GM19238 (cell line): ENCODE measurements at regions not wholly inside any gene's neighbourhood (a gene's known extent, or its start where the extent isn't known, plus 50 kb on each side); places are given as distances from the start of the nearest gene placed in this dataset.

Source experiments
- DNase-seq: peaks from one replicate; pipeline ENCODE4 v3.0.0; 2011; ENCODE audit warnings: low spot score; ENCODE audit not compliant: insufficient read length

DNA sequence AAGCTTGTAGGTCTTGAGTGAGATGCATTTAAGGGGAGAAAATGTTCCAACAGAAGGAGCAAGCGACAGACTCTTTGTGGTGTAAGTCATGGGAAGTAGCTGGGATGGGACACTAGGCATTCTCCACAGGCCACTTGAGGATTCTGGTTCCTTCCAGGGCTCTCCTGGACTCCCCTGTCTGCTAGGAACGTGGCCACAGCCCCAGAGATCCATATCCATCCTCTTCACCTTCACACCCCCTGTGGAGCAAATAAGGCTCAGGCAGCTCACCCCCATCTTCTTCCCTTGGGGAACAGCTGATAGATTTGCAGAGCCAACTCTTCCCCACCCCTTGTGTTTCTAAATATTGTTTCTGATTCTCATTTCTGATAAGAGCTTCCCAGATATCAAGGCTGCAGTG lies 482.6 kb upstream of the MKI67 start:
- no peak for DNase-seq

- DNase-seq: no peak
Observed at GRCh38 chr10:128609460-128609859, 483.2 kb upstream of the MKI67 start.

DNA sequence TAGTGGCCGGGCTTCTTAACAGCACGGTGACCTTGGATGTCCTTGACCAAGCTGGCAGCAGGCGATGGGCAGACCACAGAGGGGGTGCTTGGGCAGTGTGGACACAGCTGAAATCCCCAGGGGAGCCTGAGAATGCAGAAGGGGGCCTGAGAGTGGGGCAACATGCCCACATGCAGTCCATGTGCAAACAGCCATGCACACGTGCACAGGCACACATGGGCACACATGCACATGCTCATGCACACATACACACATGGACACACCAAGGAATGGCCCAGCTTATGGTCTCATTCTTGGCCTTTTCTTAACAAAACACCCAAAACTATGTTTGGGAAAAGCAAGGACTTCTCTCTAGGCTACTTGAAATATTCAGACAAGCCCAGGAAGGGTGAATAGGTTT lies 483.9 kb upstream of the MKI67 start:
- DNase-seq: no peak

DNA sequence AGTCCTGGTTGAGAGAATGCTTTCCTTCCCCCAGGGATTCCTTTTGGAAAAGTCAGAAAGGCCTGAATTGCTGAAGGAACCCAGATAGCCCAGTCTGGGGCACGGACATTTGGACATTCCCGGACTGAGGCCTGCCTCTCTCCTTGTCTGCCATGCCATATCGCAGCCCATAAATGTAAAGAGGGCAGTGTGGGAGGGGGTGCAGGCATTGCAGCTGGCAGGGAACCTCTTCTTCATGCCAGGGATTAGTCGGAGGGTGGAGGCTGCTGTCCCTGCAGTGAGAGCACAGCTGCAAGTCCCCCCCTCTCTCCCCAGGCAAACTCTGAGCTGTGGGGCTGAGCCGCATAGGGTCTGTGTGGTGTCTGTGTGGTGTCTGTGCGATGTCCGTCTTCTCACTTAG lies 486.0 kb upstream of the MKI67 start:
- DNase-seq: no peak

DNA sequence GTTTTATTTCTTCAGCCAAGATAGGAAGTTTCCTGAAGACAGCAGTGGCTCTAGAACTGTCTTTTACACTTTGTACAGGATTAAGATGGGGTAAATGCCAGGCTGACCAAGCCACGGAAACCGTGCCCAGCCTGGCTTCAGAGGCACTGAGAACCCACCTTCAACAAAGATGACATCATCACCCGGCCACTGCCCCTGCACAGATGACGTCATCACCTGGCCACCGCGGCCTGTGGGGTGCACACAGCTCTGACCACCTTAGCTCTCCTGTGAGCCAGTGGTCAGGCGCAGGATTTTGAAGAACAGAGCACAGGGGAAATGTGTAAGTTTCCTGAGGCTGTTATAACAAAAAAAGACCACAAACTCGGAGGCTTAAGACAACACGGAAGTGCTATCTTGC lies 486.4 kb upstream of the MKI67 start:
- no peak for DNase-seq

- DNase-seq: no peak
Observed at GRCh38 chr10:128614016-128614605, 487.9 kb upstream of the MKI67 start.

DNA sequence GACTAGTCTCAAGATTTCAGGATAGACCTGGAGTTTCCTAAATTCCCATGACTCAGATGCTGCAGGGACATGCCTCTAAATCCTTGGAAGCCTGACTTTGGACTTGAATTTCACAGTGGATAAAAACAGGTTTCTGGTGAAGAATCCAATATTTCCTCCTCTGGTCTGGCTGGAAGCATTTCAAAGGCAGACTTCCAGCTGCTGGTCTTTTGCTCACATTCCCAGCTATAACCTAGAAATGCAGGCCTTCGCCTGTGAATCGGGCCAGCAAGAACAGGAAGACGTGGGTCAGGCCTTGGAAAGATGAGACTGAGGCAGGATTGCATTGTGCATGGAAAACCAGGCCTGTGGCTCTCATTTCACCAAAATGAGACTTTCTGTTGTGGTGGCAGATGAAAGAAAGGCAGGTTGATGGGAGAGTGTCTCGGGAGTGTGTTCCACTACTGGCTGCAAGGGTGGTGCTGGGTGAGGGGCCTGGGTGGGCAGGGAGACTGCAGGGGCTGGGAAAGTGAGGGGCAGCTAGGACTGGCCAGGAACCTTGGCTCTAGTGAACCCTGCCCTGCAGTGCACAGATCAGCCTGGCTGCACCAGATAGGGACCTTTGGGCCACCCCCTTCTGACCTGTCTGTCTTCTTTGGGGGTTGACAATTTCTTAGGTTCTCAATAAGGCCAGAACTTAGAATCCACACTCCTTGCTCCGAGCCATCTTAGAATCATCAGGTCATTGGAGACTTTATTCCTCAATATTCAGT lies 488.8 kb upstream of the MKI67 start:
- no peak for DNase-seq

DNA sequence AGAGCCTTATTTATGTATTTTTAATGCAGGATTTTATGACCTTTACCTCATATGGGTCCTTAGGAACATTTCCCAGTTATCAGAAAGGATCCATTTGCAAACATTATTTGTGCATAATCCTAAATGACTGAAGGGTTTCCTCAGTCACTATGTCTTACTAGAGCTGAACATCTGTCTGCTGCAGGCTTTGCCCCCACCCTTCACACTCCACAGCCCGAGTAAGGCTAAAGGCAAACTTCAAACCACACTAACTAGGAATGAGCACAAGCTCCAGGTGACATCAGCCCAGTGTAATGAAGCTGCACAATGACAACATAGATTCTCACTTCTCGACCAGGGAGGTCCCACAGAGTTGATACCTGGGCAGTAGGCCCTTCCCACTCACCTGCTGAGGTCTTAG lies 491.3 kb upstream of the MKI67 start:
- no peak for DNase-seq

DNA sequence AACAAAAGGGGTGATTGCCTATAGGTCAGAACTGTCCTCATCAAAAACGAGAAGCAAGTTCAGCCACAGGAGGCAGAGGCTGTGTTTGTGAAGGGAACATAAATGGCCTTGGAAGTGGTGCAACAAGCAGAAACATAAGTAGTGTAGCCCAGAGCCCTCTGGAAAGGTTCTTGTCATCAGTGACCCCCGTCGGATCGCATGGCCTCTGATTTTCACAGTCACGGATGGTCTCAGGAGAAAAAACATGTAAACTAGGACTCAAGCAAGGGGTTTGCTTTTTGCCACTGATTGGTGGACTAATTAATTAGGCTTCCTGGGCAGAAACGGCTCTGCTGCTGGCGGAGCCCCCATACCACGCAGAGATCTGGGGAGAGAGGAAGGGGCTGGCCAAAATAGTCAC lies 496.5 kb upstream of the MKI67 start:
- DNase-seq: no peak

DNA sequence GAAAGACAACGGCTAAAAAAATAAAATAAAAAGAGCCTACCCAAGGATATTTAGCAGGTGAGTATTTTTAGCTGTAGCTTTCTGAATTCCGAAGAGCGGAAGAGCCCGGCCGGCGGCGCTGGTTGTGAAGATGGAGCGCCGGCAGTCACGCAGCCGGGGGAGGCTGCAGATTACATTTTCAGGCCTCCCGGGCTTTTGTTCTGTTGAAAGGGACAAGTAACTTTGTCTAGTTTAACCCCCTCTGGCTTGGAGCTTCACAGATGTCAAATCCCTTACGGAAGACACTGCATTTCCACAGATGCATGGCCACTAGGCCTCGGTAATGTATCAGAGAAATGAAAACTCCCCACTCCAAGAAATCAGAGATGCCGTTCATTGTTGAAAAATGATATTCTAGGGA lies 497.6 kb upstream of the MKI67 start:
- no peak for DNase-seq

GRCh38 chr10:128624656-128625530 lies 498.7 kb upstream of the MKI67 start:
- DNase-seq: no peak

DNA sequence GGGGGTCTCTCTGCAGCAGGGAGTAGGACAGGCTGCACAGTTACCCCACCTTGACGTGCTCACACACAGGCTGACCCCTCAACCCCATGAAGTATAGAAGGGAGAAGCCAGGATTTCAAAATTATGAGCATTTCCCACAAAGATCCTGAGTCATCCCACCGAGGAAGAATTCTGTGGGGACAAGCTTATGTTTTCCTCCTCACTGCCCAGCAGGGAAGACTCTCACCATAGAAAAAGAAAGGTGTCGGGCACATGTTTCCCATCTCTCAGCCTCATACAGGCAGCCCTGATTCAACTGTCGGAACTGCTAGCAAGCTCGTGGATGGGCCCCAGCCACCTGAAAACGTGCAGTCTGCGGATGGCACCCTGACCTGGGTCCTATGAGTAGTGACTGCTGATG lies 499.7 kb upstream of the MKI67 start:
- no peak for DNase-seq

- no peak for DNase-seq
Observed at GRCh38 chr10:128626397-128627000, 500.3 kb upstream of the MKI67 start.

GRCh38 chr10:128627811-128628210 lies 501.6 kb upstream of the MKI67 start:
- DNase-seq: no peak

GRCh38 chr10:128628252-128628651 lies 502.0 kb upstream of the MKI67 start:
- DNase-seq: no peak

- DNase-seq: no peak
Observed at GRCh38 chr10:128629111-128630096, 503.2 kb upstream of the MKI67 start.

- DNase-seq: no peak
Observed at GRCh38 chr10:128630787-128631252, 504.6 kb upstream of the MKI67 start.

DNA sequence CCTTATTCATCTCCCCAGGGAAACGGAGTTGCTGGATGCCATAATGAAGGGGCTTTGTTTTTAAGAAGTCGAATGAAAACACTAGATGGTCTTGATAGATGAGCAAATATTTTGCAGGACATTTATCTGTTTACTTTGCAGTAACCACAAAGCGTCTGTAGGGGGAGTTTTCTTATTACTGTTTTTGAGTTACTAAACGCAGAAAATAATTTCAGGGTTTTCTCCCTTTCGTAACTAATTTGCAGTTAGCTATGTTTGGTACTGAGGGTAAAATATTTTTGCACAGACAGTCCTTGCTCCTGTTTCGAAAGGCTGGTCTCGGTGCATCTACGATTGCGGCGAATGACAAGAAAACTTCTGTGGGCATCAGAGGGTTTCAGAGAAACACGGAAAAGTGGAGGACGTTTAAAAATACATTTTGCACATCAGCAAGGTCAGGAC lies 505.6 kb upstream of the MKI67 start:
- DNase-seq: no peak

DNA sequence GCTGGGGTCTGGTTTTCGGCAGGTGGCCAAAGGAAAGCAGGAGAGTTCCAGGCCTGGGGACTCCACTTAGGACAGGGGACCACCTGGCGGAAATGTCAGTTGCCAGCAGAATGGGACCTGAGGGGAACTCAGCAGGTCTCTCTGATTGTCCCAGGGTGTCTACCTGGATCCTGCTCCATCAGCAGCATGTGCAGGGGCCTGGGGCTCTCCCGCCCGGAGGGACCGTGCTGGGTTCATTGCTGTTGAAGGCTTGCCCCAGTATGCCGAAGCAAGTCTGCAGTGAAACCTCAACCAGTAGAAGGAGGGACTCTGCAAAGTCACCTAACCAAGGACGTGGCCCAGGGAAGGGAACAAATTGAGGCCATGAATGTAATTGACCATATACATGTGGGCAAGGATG lies 506.5 kb upstream of the MKI67 start:
- no peak for DNase-seq

- no peak for DNase-seq
Observed at GRCh38 chr10:128633864-128634540, 507.8 kb upstream of the MKI67 start.
